ENCODE measurements at regions not wholly inside any gene's neighbourhood (a gene's known extent, or its start where the extent isn't known, plus 50 kb on each side); places are given as distances from the start of the nearest gene placed in this dataset.

GRCh38 chr2:64268330-64269048 is 124.3 kb upstream of the PELI1 start:
- Histone ChIP-seq H3K27ac (replicated peaks) (no peak overlapping the region), H3K27me3 (ENCODE audit: insufficient read depth, poor library complexity, severe bottlenecking) (no peaks in the 10 kb centered on the region), H3K4me3 (replicated peaks; ENCODE audit: insufficient read depth, low read length) (no peak overlapping the region)
- no peak for DNase-seq (ENCODE audit: low read depth in 1 of 2, low spot score in 1 of 2)
- TF ChIP-seq GABPA (IDR thresholded peaks at IDR 0.05; ENCODE audit: low read depth) (no peak), SPI1 (IDR thresholded peaks at IDR 0.05; ENCODE audit: borderline replicate concordance, low read depth) (no peak)
- TF ChIP-seq, protein P1, sequence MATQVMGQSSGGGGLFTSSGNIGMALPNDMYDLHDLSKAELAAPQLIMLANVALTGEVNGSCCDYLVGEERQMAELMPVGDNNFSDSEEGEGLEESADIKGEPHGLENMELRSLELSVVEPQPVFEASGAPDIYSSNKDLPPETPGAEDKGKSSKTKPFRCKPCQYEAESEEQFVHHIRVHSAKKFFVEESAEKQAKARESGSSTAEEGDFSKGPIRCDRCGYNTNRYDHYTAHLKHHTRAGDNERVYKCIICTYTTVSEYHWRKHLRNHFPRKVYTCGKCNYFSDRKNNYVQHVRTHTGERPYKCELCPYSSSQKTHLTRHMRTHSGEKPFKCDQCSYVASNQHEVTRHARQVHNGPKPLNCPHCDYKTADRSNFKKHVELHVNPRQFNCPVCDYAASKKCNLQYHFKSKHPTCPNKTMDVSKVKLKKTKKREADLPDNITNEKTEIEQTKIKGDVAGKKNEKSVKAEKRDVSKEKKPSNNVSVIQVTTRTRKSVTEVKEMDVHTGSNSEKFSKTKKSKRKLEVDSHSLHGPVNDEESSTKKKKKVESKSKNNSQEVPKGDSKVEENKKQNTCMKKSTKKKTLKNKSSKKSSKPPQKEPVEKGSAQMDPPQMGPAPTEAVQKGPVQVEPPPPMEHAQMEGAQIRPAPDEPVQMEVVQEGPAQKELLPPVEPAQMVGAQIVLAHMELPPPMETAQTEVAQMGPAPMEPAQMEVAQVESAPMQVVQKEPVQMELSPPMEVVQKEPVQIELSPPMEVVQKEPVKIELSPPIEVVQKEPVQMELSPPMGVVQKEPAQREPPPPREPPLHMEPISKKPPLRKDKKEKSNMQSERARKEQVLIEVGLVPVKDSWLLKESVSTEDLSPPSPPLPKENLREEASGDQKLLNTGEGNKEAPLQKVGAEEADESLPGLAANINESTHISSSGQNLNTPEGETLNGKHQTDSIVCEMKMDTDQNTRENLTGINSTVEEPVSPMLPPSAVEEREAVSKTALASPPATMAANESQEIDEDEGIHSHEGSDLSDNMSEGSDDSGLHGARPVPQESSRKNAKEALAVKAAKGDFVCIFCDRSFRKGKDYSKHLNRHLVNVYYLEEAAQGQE (IDR thresholded peaks at IDR 0.05; ENCODE audit: insufficient replicate concordance, low read depth): no peak

GRCh38 chr2:64273524-64274398 is 129.5 kb upstream of the PELI1 start:
- TF ChIP-seq SPI1 (IDR thresholded peaks at IDR 0.05; ENCODE audit: borderline replicate concordance, low read depth) (peak; percentile 63; the same call in 1 of the 2 replicates), GABPA (IDR thresholded peaks at IDR 0.05; ENCODE audit: low read depth) (no peak)
- peak; percentile 71 to 89 for DNase-seq (ENCODE audit: low read depth in 1 of 2, low spot score in 1 of 2)
- Histone ChIP-seq H3K27ac (replicated peaks) (peak overlapping the region; percentile 38), H3K27me3 (ENCODE audit: insufficient read depth, poor library complexity, severe bottlenecking) (no peaks in the 10 kb centered on the region), H3K4me3 (replicated peaks; ENCODE audit: insufficient read depth, low read length) (no peak overlapping the region)

GRCh38 chr2:64274399-64275173 is 130.4 kb upstream of the PELI1 start:
- TF ChIP-seq, protein P2, sequence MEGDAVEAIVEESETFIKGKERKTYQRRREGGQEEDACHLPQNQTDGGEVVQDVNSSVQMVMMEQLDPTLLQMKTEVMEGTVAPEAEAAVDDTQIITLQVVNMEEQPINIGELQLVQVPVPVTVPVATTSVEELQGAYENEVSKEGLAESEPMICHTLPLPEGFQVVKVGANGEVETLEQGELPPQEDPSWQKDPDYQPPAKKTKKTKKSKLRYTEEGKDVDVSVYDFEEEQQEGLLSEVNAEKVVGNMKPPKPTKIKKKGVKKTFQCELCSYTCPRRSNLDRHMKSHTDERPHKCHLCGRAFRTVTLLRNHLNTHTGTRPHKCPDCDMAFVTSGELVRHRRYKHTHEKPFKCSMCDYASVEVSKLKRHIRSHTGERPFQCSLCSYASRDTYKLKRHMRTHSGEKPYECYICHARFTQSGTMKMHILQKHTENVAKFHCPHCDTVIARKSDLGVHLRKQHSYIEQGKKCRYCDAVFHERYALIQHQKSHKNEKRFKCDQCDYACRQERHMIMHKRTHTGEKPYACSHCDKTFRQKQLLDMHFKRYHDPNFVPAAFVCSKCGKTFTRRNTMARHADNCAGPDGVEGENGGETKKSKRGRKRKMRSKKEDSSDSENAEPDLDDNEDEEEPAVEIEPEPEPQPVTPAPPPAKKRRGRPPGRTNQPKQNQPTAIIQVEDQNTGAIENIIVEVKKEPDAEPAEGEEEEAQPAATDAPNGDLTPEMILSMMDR (IDR thresholded peaks at IDR 0.05; ENCODE audit: insufficient read depth, low read length): no peak
- TF ChIP-seq, protein P1 (IDR thresholded peaks at IDR 0.05; ENCODE audit: insufficient replicate concordance, low read depth): no peak
- no peak for TF ChIP-seq POLR2AphosphoS5 (IDR thresholded peaks at IDR 0.05; ENCODE audit: low read depth)
- no peak for TF ChIP-seq GABPA (IDR thresholded peaks at IDR 0.05; ENCODE audit: low read depth)
- TF ChIP-seq SPI1 (IDR thresholded peaks at IDR 0.05; ENCODE audit: borderline replicate concordance, low read depth): no peak
- Histone ChIP-seq H3K27me3 (ENCODE audit: insufficient read depth, poor library complexity, severe bottlenecking) (no peaks in the 10 kb centered on the region), H3K27ac (replicated peaks) (peak overlapping the region; percentile 38; the same call in 1 of the 2 replicates), H3K4me3 (replicated peaks; ENCODE audit: insufficient read depth, low read length) (no peak overlapping the region)
- DNase-seq (ENCODE audit: low read depth in 1 of 2, low spot score in 1 of 2): no peak

- no peak for TF ChIP-seq POLR2AphosphoS5 (IDR thresholded peaks at IDR 0.05; ENCODE audit: low read depth)
- Histone ChIP-seq H3K27me3 (ENCODE audit: insufficient read depth, poor library complexity, severe bottlenecking) (no peaks in the 10 kb centered on the region), H3K27ac (replicated peaks) (no peak overlapping the region), H3K4me3 (replicated peaks; ENCODE audit: insufficient read depth, low read length) (no peak overlapping the region)
- DNase-seq (ENCODE audit: low read depth in 1 of 2, low spot score in 1 of 2): no peak
Measured at GRCh38 chr2:64275174-64275466, 130.9 kb upstream of the PELI1 start.
